ENCODE measurements at regions not wholly inside any gene's neighbourhood (a gene's known extent, or its start where the extent isn't known, plus 50 kb on each side); places are given as distances from the start of the nearest gene placed in this dataset.

DNA sequence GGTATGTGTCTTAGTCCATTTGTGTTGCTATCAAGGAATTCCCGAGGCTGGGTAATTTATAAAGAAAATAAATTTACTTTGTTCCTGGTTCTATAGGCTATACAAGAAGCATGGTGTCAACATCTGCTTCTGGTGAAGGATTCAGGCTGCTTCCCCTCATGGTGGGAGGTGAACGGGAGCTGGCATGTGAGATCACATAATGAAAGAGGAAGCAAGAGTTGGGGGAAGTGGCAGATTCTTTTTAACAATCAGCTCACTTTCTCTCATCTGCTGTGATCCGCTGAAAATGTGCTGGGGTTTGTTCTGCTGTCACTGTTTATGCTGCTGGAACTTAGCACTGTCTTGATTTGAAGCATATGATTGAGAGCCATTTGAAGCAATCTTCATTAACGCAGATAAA lies 730.0 kb upstream of the SORCS1 start:
- ATAC-seq (replicated peaks; ENCODE audit: extremely low read depth, poor library complexity, severe bottlenecking) (no peak), DNase-seq (ENCODE audit: low spot score in 2 of 2) (no peak)
- Mint-ChIP-seq H3K4me3 (no peak overlapping the region), H3K27ac (ENCODE audit: low read depth) (no peak overlapping the region), H3K27me3 (no peaks in the 10 kb centered on the region), H3K36me3 (ENCODE audit: insufficient read depth) (no peaks in the 10 kb centered on the region), H3K4me1 (no peaks in the 10 kb centered on the region), H3K9me3 (peaks cover 28% of the 10 kb centered on the region)

DNA sequence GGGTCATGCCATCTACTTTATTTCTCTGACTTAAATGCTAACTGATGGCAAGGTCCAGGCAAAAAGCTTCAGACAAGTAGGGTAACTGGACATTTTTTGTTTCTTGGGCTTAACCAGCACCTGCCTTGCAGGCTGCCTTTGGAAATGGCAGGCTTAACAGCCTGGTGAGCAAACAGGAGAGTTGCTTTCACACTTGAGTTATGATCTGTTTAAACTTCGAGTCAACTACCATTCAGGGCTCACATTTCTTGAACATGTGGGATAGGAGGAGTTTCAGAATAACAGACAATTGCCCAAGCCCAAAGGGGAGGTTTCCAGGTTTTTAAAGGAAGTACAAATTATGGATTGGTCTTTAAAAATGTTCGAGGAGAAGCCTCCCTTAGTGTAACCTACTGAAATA lies 724.6 kb upstream of the SORCS1 start:
- no peaks in the 10 kb centered on the region for H3K27me3 Mint-ChIP-seq
- H3K4me1 Mint-ChIP-seq = no peaks in the 10 kb centered on the region
- no peak overlapping the region for H3K27ac Mint-ChIP-seq (ENCODE audit: low read depth)
- no peak overlapping the region for H3K4me3 Mint-ChIP-seq
- DNase-seq (ENCODE audit: low spot score in 2 of 2) = no peak
- no peak for ATAC-seq (replicated peaks; ENCODE audit: extremely low read depth, poor library complexity, severe bottlenecking)
- no peaks in the 10 kb centered on the region for H3K36me3 Mint-ChIP-seq (ENCODE audit: insufficient read depth)
- H3K9me3 Mint-ChIP-seq = peaks cover 53% of the 10 kb centered on the region

DNA sequence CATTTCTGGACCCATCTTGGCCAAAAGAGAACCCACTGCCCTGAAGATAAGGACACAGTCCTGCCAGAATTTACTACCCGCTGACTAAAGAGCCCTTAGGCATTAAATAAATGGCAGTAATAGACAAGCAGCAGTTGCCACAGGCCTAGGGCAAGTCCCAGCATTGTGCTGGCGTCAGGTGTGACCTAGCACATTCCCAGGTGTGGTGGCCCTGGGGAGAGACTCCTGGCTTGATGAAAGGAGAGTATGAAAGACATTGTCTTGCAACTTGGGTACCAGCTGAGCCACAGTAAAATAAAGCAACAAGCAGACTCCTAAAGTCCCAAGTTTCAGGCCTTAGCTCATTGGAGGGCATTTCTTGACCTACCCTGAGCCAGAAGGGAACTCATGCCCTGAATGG lies 715.7 kb upstream of the SORCS1 start:
- DNase-seq (ENCODE audit: low spot score in 2 of 2) = no peak
- H3K9me3 Mint-ChIP-seq = peaks cover 12% of the 10 kb centered on the region
- H3K36me3 Mint-ChIP-seq (ENCODE audit: insufficient read depth) = no peaks in the 10 kb centered on the region

DNA sequence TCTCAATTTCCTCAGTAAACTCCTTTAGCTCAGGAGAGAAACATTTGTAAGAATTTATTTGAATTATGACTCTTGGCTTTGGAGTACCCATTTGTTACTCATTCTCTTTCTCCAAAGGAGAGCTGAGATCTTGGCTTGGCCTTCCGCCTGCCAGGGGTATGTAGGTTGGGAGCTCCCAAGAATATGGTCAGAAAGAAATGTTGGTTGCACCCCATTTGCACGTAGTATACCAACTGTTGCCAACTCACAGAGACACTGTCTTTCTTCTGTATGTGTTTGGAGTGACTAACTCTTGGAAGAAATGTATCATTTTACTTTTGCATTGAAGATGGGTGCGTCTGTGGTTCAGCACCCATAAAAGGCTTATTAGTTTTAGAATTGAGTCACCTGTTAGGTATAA lies 708.5 kb upstream of the SORCS1 start:
- no peak overlapping the region for H3K27ac Mint-ChIP-seq (ENCODE audit: low read depth)
- no peak for ATAC-seq (replicated peaks; ENCODE audit: extremely low read depth, poor library complexity, severe bottlenecking)

More for the DNA sequence above, 715.7 kb upstream of the SORCS1 start:
- H3K27ac Mint-ChIP-seq (ENCODE audit: low read depth) = no peak overlapping the region
- no peak overlapping the region for H3K4me3 Mint-ChIP-seq
- H3K27me3 Mint-ChIP-seq = no peaks in the 10 kb centered on the region
- ATAC-seq (replicated peaks; ENCODE audit: extremely low read depth, poor library complexity, severe bottlenecking) = no peak
- no peaks in the 10 kb centered on the region for H3K4me1 Mint-ChIP-seq

DNA sequence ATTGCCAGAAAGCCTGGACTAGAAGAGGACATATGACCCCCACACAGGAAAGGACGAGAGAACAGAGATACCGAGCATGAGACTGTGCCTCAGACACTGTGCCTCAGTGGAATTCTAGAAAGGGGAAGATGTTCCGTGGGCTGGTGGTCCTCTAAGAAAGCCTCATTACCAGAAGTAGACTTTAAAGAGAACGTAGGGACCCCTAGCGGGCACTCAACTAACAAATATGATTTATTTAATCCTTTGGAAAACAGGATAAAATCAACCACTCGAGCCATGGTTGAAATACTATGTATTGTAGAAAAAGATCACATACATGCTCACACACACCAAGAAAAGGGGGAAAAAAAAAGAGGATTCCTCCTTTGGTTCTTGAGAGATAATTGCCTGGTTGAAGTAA lies 701.2 kb upstream of the SORCS1 start:
- no peak overlapping the region for H3K27ac Mint-ChIP-seq (ENCODE audit: low read depth)
- ATAC-seq (replicated peaks; ENCODE audit: extremely low read depth, poor library complexity, severe bottlenecking) = no peak

More for the DNA sequence above, 708.5 kb upstream of the SORCS1 start:
- DNase-seq (ENCODE audit: low spot score in 2 of 2) = no peak
- Mint-ChIP-seq H3K9me3 (no peaks in the 10 kb centered on the region), H3K27me3 (no peaks in the 10 kb centered on the region), H3K4me3 (no peak overlapping the region), H3K4me1 (no peaks in the 10 kb centered on the region), H3K36me3 (ENCODE audit: insufficient read depth) (no peaks in the 10 kb centered on the region)

DNA sequence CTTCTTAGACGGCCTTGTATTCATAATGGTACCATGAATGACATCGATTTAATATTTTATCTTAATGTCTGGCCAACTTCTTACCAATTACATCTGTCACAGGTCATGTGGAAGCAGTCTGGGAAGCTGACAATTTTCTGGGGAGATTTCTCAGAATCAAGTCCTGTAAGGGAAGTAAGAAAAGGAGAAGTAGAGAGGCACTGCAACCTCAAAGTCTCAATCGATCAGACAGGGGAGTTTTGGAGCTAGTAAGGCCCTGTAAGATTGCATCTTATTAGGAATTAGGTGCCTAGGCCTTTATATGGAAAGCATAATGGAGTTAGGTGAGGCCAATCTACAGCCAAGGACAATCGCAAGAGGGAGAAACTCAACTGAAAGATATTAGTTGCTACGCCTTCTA lies 694.6 kb upstream of the SORCS1 start:
- DNase-seq (ENCODE audit: low spot score in 2 of 2) (no peak), ATAC-seq (replicated peaks; ENCODE audit: extremely low read depth, poor library complexity, severe bottlenecking) (no peak)
- Mint-ChIP-seq H3K4me1 (no peaks in the 10 kb centered on the region), H3K9me3 (peaks cover 15% of the 10 kb centered on the region), H3K36me3 (ENCODE audit: insufficient read depth) (no peaks in the 10 kb centered on the region), H3K4me3 (no peak overlapping the region), H3K27me3 (no peaks in the 10 kb centered on the region), H3K27ac (ENCODE audit: low read depth) (no peak overlapping the region)

More for the DNA sequence above, 701.2 kb upstream of the SORCS1 start:
- Mint-ChIP-seq H3K9me3 (no peaks in the 10 kb centered on the region), H3K36me3 (ENCODE audit: insufficient read depth) (no peaks in the 10 kb centered on the region), H3K4me1 (no peaks in the 10 kb centered on the region), H3K27me3 (no peaks in the 10 kb centered on the region), H3K4me3 (no peak overlapping the region)
- no peak for DNase-seq (ENCODE audit: low spot score in 2 of 2)

DNA sequence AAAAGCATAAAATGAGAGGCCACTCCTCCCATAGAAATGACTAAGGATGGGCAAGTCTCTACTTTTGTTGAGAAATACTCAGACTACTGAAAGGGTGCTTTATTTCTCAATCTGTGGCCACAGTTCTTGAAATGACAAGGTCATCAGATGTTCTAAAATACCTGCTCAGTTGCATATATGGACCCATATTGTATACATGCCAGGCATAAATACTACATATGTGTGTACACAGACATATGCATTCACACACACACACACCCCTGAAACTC lies 691.5 kb upstream of the SORCS1 start:
- H3K4me3 Mint-ChIP-seq = no peak overlapping the region
- ATAC-seq (replicated peaks; ENCODE audit: extremely low read depth, poor library complexity, severe bottlenecking) (no peak), DNase-seq (ENCODE audit: low spot score in 2 of 2) (no peak)
- no peak overlapping the region for H3K27ac Mint-ChIP-seq (ENCODE audit: low read depth)
- no peaks in the 10 kb centered on the region for H3K4me1 Mint-ChIP-seq
- no peaks in the 10 kb centered on the region for H3K27me3 Mint-ChIP-seq
- peaks cover 20% of the 10 kb centered on the region for H3K9me3 Mint-ChIP-seq
- H3K36me3 Mint-ChIP-seq (ENCODE audit: insufficient read depth) = no peaks in the 10 kb centered on the region

DNA sequence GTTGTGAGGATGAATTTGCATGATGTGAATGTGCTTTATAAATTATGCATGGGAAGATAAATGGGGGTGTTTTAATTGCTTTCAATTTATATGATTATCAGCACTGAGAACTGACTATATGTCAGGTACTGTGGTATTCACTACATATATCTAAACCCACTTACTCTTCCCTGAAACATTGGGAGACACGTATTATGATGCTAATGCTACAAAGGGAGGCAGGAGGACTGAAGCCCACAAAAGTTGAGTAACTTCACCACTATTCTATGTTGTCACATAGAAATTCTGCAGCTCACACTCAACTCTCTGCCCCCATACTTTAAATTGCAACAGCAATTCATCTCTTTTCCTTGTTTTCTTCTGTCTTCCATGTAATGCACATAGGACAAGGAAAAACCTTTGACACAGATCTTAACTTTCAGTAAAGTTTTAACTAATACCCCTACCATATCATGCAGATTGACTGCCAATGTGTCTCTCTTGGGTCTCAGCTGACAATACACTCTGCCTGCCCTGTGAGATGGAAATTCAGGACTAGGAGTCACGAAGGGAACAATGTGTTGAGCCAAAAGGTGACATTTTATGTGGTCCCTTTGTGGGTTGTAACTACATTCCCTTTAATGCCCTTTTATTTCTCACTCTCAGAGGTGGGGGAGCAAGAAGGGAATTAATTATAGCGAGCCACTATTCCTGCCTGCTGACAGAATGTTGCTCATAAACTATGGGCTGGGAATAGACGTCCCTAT lies 691.0 kb upstream of the SORCS1 start:
- ATAC-seq (replicated peaks; ENCODE audit: extremely low read depth, poor library complexity, severe bottlenecking) (no peak), DNase-seq (ENCODE audit: low spot score in 2 of 2) (no peak)
- Mint-ChIP-seq H3K4me1 (no peaks in the 10 kb centered on the region), H3K36me3 (ENCODE audit: insufficient read depth) (no peaks in the 10 kb centered on the region), H3K27me3 (no peaks in the 10 kb centered on the region), H3K27ac (ENCODE audit: low read depth) (no peak overlapping the region), H3K9me3 (peaks cover 25% of the 10 kb centered on the region), H3K4me3 (no peak overlapping the region)

DNA sequence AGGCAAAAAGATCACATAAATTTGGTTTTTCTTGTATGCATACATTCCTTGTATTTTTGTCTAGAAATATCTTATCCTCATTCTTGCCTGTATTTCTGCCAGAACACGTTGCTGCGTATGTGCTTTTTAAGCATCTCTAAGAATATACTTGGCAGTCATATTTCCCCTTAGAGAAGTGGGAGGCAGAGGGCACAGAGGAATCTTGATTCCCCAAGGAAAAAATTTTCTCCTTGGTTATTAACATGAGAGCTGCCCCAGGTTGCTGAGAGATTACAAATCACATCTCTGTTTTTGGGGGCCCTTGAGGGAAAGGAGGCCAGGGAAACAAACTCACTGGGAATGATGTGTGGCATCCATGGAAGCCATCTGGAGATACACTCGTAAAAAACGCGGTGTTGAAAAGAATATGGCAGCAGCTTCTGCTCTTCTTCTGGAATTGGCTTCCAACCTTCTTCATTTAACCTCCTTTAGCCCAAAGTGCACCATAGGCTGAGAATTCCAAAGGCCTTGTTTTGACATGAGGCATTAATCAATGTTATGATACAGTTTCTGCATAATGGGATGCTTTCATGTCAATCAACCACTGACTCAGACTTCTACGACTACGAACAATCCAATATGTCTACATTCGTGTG lies 684.3 kb upstream of the SORCS1 start:
- Mint-ChIP-seq H3K27me3 (no peaks in the 10 kb centered on the region), H3K9me3 (peaks cover 26% of the 10 kb centered on the region), H3K36me3 (ENCODE audit: insufficient read depth) (no peaks in the 10 kb centered on the region), H3K4me1 (no peaks in the 10 kb centered on the region), H3K4me3 (no peak overlapping the region), H3K27ac (ENCODE audit: low read depth) (no peak overlapping the region)
- no peak for ATAC-seq (replicated peaks; ENCODE audit: extremely low read depth, poor library complexity, severe bottlenecking)
- no peak for DNase-seq (ENCODE audit: low spot score in 2 of 2)

DNA sequence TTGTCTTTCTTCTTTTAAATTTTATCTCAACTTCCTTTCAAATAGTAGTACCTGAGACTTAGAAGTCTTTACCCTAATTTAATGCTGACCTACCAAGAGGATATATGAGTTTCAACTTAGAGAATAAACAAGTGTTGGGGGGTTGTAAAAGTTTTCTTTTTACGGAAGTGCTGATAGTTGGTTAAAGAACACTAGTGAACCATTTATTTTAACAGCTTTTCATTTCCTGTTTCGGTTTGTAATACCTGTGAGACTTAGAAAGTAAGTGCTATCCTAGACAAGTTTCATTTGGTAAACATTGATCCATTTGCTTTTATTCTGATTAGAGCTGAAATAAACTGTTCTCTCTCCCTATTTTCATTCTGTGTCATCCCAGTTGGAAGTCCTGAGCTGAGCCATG lies 683.1 kb upstream of the SORCS1 start:
- no peak overlapping the region for H3K27ac Mint-ChIP-seq (ENCODE audit: low read depth)

DNA sequence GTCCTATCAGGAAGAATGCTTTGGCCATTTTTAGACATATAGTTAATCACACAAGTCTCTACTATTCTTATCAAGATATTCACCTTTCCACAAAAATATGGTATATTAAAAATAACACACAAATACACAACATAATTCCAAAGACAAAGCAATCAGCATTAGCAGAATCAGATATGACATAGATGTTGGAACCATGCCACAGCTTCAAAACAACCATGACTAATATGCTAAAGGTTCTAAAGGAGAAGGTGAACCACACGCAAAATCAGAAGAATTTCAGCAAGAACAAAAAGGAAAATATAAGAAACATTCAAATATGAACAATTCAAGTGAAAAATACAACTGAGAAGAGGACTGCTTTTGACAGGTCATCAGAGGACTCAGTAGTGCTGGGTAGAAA lies 670.2 kb upstream of the SORCS1 start:
- no peaks in the 10 kb centered on the region for H3K4me1 Mint-ChIP-seq
- peaks cover 33% of the 10 kb centered on the region for H3K9me3 Mint-ChIP-seq
- no peak overlapping the region for H3K27ac Mint-ChIP-seq (ENCODE audit: low read depth)
- H3K36me3 Mint-ChIP-seq (ENCODE audit: insufficient read depth) = no peaks in the 10 kb centered on the region
- no peak overlapping the region for H3K4me3 Mint-ChIP-seq
- no peaks in the 10 kb centered on the region for H3K27me3 Mint-ChIP-seq
- no peak for DNase-seq (ENCODE audit: low spot score in 2 of 2)
- ATAC-seq (replicated peaks; ENCODE audit: extremely low read depth, poor library complexity, severe bottlenecking) = no peak

More for the DNA sequence above, 683.1 kb upstream of the SORCS1 start:
- Mint-ChIP-seq H3K4me3 (no peak overlapping the region), H3K36me3 (ENCODE audit: insufficient read depth) (no peaks in the 10 kb centered on the region), H3K4me1 (no peaks in the 10 kb centered on the region), H3K27me3 (no peaks in the 10 kb centered on the region), H3K9me3 (peaks cover 22% of the 10 kb centered on the region)
- DNase-seq (ENCODE audit: low spot score in 2 of 2) (no peak), ATAC-seq (replicated peaks; ENCODE audit: extremely low read depth, poor library complexity, severe bottlenecking) (no peak)

DNA sequence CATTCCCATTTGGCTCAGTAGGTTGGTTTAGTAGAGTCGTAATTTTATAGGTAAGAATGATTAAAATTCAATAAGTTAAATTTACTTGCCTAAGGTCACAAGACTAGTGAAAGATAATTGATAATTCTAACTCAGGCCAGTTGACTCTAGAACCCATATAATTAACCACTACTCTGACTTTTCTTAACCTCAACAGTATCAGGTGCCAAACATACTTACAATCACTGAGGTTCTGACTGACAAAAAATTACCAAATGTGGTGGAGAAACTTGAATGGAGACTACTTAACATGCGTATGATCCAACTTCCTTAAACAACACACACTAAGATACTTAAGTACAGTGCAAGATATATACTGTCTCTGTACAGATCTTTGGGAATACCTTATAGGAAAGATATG lies 667.3 kb upstream of the SORCS1 start:
- no peak overlapping the region for H3K4me3 Mint-ChIP-seq
- no peak for ATAC-seq (replicated peaks; ENCODE audit: extremely low read depth, poor library complexity, severe bottlenecking)

DNA sequence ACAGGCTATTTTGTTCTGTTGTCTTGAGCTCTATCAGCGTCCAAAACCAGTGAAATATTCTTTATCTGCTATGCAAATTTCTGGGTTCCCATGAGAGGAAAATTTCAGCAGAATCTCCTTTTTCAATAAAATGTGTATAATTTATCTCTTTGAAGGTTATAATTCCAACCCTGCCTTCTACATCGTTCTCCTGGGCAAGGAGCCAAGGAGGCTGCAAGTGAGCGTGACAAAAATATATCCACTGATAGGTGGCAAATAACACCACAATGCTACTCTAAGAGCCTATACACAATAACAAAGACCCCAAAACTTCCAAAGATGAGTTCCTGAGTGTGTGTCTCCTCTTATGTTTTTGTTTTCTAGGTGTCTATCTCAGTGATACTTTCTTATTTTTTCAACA lies 664.7 kb upstream of the SORCS1 start:
- ATAC-seq (replicated peaks; ENCODE audit: extremely low read depth, poor library complexity, severe bottlenecking) (no peak), DNase-seq (ENCODE audit: low spot score in 2 of 2) (no peak)
- no peak overlapping the region for H3K4me3 Mint-ChIP-seq
- H3K27me3 Mint-ChIP-seq = no peaks in the 10 kb centered on the region
- peaks cover 32% of the 10 kb centered on the region for H3K9me3 Mint-ChIP-seq
- no peaks in the 10 kb centered on the region for H3K36me3 Mint-ChIP-seq (ENCODE audit: insufficient read depth)
- H3K27ac Mint-ChIP-seq (ENCODE audit: low read depth) = no peak overlapping the region
- no peaks in the 10 kb centered on the region for H3K4me1 Mint-ChIP-seq

More for the DNA sequence above, 667.3 kb upstream of the SORCS1 start:
- DNase-seq (ENCODE audit: low spot score in 2 of 2) = no peak
- no peaks in the 10 kb centered on the region for H3K36me3 Mint-ChIP-seq (ENCODE audit: insufficient read depth)
- H3K9me3 Mint-ChIP-seq = peaks cover 29% of the 10 kb centered on the region
- H3K27ac Mint-ChIP-seq (ENCODE audit: low read depth) = no peak overlapping the region
- no peaks in the 10 kb centered on the region for H3K4me1 Mint-ChIP-seq
- H3K27me3 Mint-ChIP-seq = no peaks in the 10 kb centered on the region

Data from central memory CD8-positive, alpha-beta T cell (primary cell).